SK-N-SH treated with all-trans-retinoic acid at 6 μM for 48 hours (cell line): ENCODE measurements at regions not wholly inside any gene's neighbourhood (a gene's known extent, or its start where the extent isn't known, plus 50 kb on each side); places are given as distances from the start of the nearest gene placed in this dataset.

Experiments
- ATAC-seq: fragments of 200-7000 bp; cut with Tn5 transposase; 3 replicates; pipeline ENCODE4 v1.9.1; 2020; ENCODE audit warnings: mild to moderate bottlenecking, moderate library complexity
- ARNTL ChIP-seq: fragments of 450-650 bp; formaldehyde crosslinking; IDR thresholded peaks from 2 replicates; pipeline ENCODE4 v1.5.0; 2020; ENCODE audit warnings: low read depth, mild to moderate bottlenecking, moderate library complexity, borderline replicate concordance
- BACH2 ChIP-seq: fragments of 250-450 bp; sonication (Bioruptor Pico); IDR thresholded peaks from 2 replicates; pipeline ENCODE4 v1.9.0; 2021; ENCODE audit warnings: mild to moderate bottlenecking, borderline replicate concordance
- CSDC2 ChIP-seq: fragments of 250-450 bp; sonication (Bioruptor Pico); IDR thresholded peaks from 2 replicates; pipeline ENCODE4 v1.5.0; 2020; ENCODE audit warnings: mild to moderate bottlenecking, moderate library complexity
- ESRRG ChIP-seq: fragments of 250-450 bp; sonication (Bioruptor Pico); IDR thresholded peaks from 2 replicates; pipeline ENCODE4 v1.6.1; 2021; ENCODE audit warnings: mild to moderate bottlenecking
- GLIS3 ChIP-seq: fragments of 250-450 bp; sonication (Bioruptor Pico); IDR thresholded peaks from 2 replicates; pipeline ENCODE4 v1.5.0; 2020; ENCODE audit warnings: mild to moderate bottlenecking, moderate library complexity
- OSR1 ChIP-seq: fragments of 250-450 bp; sonication (Bioruptor Pico); IDR thresholded peaks from 2 replicates; pipeline ENCODE4 v1.8.0; 2022; ENCODE audit warnings: moderate library complexity, mild to moderate bottlenecking, inconsistent platforms
- POU6F1 ChIP-seq: fragments of 250-450 bp; sonication (Bioruptor Pico); IDR thresholded peaks from 2 replicates; pipeline ENCODE4 v1.8.0; 2021; ENCODE audit warnings: low read depth, mild to moderate bottlenecking, moderate library complexity, borderline replicate concordance
- PPARA ChIP-seq: fragments of 250-450 bp; sonication (Bioruptor Pico); IDR thresholded peaks from 2 replicates; pipeline ENCODE4 v1.5.0; 2020; ENCODE audit warnings: mild to moderate bottlenecking, borderline replicate concordance
- RARB ChIP-seq: fragments of 250-450 bp; sonication (Bioruptor Pico); IDR thresholded peaks from 2 replicates; pipeline ENCODE4 v1.8.0; 2021; ENCODE audit warnings: mild to moderate bottlenecking, moderate library complexity
- SNAI2 ChIP-seq: fragments of 250-450 bp; sonication (Bioruptor Pico); IDR thresholded peaks from 2 replicates; pipeline ENCODE4 v1.5.0; 2020; ENCODE audit warnings: mild to moderate bottlenecking, moderate library complexity
- TCF4 ChIP-seq: fragments of 250-450 bp; sonication (Bioruptor Pico); IDR thresholded peaks from 2 replicates; pipeline ENCODE4 v1.8.0; 2021; ENCODE audit warnings: mild to moderate bottlenecking, moderate library complexity, borderline replicate concordance
- TOX ChIP-seq: fragments of 250-450 bp; sonication (Bioruptor Pico); IDR thresholded peaks from 2 replicates; pipeline ENCODE4 v1.8.0; 2021; ENCODE audit warnings: mild to moderate bottlenecking, moderate library complexity, borderline replicate concordance
- ZC3H10 ChIP-seq: fragments of 250-450 bp; sonication (Bioruptor Pico); IDR thresholded peaks from 2 replicates; pipeline ENCODE4 v1.5.1; 2021; ENCODE audit warnings: mild to moderate bottlenecking, moderate library complexity
- ZFP30 ChIP-seq: fragments of 450-650 bp; formaldehyde crosslinking; IDR thresholded peaks from 2 replicates; pipeline ENCODE4 v1.5.0; 2022; ENCODE audit warnings: mild to moderate bottlenecking, moderate library complexity
- ZNF565 ChIP-seq: fragments of 450-650 bp; formaldehyde crosslinking; conservative IDR thresholded peaks from 2 replicates; pipeline ENCODE4 v1.5.0; 2020; ENCODE audit warnings: low read depth, mild to moderate bottlenecking, moderate library complexity
- ZNF70 ChIP-seq: fragments of 450-650 bp; formaldehyde crosslinking; IDR thresholded peaks from 2 replicates; pipeline ENCODE4 v1.5.0; 2020; ENCODE audit warnings: mild to moderate bottlenecking, moderate library complexity
- ZNF8 ChIP-seq: fragments of 450-650 bp; formaldehyde crosslinking; IDR thresholded peaks from 2 replicates; pipeline ENCODE4 v1.5.0; 2020; ENCODE audit warnings: mild to moderate bottlenecking, moderate library complexity
- TF ChIP-seq, protein P1 (sequence below): fragments of 250-450 bp; sonication (Bioruptor Pico); IDR thresholded peaks from 2 replicates; pipeline ENCODE4 v1.5.0; 2020; ENCODE audit warnings: mild to moderate bottlenecking, moderate library complexity
- TF ChIP-seq, protein P2 (sequence below): fragments of 250-450 bp; sonication (Bioruptor Pico); IDR thresholded peaks from 2 replicates; pipeline ENCODE4 v1.8.0; 2020; ENCODE audit warnings: mild to moderate bottlenecking, moderate library complexity, borderline replicate concordance
- TF ChIP-seq, protein P3 (sequence below): fragments of 250-450 bp; sonication (Bioruptor Pico); IDR thresholded peaks from 2 replicates; pipeline ENCODE4 v1.5.1; 2021; ENCODE audit warnings: mild to moderate bottlenecking, moderate library complexity

DNA sequence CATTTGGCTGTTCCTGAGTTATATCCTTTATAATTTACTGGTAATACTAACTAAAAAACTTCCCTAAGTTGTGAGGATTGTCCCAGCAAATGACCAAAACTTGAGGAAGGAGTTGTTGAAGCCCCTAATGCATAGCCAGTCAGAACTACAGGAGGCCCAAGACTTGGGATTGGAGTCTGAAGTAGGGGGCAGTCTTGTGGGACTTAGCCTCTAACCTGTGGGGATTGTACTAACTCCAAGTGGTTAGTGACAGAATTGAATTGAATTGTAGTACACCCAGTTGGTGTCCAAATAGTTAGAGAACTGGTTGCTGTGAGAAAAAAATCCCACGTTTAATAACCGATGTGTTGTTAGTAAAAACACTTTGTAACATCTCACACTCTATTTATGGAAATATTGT lies 1506.3 kb downstream of the ADGRL3 start:
- no peak for ATAC-seq
- TF ChIP-seq ZC3H10 (CRISPR knock-in tag) (no peak), POU6F1 (no peak), ESRRG (CRISPR knock-in tag) (no peak), CSDC2 (CRISPR knock-in tag) (no peak), ZNF565 (CRISPR knock-in tag) (no peak), ARNTL (no peak), ZNF70 (no peak), TOX (CRISPR knock-in tag) (no peak), TCF4 (CRISPR knock-in tag) (no peak), ZFP30 (no peak), BACH2 (CRISPR knock-in tag) (no peak), RARB (CRISPR knock-in tag) (no peak), GLIS3 (no peak), ZNF8 (CRISPR knock-in tag) (no peak), PPARA (CRISPR knock-in tag) (no peak)
- TF ChIP-seq, protein P1, sequence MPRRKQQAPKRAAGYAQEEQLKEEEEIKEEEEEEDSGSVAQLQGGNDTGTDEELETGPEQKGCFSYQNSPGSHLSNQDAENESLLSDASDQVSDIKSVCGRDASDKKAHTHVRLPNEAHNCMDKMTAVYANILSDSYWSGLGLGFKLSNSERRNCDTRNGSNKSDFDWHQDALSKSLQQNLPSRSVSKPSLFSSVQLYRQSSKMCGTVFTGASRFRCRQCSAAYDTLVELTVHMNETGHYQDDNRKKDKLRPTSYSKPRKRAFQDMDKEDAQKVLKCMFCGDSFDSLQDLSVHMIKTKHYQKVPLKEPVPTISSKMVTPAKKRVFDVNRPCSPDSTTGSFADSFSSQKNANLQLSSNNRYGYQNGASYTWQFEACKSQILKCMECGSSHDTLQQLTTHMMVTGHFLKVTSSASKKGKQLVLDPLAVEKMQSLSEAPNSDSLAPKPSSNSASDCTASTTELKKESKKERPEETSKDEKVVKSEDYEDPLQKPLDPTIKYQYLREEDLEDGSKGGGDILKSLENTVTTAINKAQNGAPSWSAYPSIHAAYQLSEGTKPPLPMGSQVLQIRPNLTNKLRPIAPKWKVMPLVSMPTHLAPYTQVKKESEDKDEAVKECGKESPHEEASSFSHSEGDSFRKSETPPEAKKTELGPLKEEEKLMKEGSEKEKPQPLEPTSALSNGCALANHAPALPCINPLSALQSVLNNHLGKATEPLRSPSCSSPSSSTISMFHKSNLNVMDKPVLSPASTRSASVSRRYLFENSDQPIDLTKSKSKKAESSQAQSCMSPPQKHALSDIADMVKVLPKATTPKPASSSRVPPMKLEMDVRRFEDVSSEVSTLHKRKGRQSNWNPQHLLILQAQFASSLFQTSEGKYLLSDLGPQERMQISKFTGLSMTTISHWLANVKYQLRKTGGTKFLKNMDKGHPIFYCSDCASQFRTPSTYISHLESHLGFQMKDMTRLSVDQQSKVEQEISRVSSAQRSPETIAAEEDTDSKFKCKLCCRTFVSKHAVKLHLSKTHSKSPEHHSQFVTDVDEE (CRISPR knock-in tag): no peak
- TF ChIP-seq, protein P2, sequence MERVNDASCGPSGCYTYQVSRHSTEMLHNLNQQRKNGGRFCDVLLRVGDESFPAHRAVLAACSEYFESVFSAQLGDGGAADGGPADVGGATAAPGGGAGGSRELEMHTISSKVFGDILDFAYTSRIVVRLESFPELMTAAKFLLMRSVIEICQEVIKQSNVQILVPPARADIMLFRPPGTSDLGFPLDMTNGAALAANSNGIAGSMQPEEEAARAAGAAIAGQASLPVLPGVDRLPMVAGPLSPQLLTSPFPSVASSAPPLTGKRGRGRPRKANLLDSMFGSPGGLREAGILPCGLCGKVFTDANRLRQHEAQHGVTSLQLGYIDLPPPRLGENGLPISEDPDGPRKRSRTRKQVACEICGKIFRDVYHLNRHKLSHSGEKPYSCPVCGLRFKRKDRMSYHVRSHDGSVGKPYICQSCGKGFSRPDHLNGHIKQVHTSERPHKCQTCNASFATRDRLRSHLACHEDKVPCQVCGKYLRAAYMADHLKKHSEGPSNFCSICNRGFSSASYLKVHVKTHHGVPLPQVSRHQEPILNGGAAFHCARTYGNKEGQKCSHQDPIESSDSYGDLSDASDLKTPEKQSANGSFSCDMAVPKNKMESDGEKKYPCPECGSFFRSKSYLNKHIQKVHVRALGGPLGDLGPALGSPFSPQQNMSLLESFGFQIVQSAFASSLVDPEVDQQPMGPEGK (CRISPR knock-in tag): no peak

- ATAC-seq: no peak
- TF ChIP-seq, protein P2 (CRISPR knock-in tag): no peak
- TF ChIP-seq PPARA (CRISPR knock-in tag): no peak
- no peak for TF ChIP-seq CSDC2 (CRISPR knock-in tag)
- no peak for TF ChIP-seq ZNF70
- no peak for TF ChIP-seq TCF4 (CRISPR knock-in tag)
- no peak for TF ChIP-seq ZFP30
- TF ChIP-seq ZC3H10 (CRISPR knock-in tag): no peak
- TF ChIP-seq, protein P3, sequence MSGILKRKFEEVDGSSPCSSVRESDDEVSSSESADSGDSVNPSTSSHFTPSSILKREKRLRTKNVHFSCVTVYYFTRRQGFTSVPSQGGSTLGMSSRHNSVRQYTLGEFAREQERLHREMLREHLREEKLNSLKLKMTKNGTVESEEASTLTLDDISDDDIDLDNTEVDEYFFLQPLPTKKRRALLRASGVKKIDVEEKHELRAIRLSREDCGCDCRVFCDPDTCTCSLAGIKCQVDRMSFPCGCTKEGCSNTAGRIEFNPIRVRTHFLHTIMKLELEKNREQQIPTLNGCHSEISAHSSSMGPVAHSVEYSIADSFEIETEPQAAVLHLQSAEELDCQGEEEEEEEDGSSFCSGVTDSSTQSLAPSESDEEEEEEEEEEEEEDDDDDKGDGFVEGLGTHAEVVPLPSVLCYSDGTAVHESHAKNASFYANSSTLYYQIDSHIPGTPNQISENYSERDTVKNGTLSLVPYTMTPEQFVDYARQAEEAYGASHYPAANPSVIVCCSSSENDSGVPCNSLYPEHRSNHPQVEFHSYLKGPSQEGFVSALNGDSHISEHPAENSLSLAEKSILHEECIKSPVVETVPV (CRISPR knock-in tag): no peak
These were observed 1483.9 kb downstream of the ADGRL3 start for GRCh38 chr4:62683799-62684566.

GRCh38 chr4:62676962-62677361 lies 1476.8 kb downstream of the ADGRL3 start:
- no peak for ATAC-seq

More at GRCh38 chr4:62676962-62677361, 1476.8 kb downstream of the ADGRL3 start:
- TF ChIP-seq TCF4 (CRISPR knock-in tag): no peak
- no peak for TF ChIP-seq SNAI2 (CRISPR knock-in tag)
- TF ChIP-seq ZNF70: no peak
- TF ChIP-seq ZC3H10 (CRISPR knock-in tag): no peak
- no peak for TF ChIP-seq OSR1
- TF ChIP-seq, all 23 proteins: peak for 0
